Peyer's patch (tissue), 4 donors: ENCODE measurements at regions not wholly inside any gene's neighbourhood (a gene's known extent, or its start where the extent isn't known, plus 50 kb on each side); places are given as distances from the start of the nearest gene placed in this dataset.

ENCODE experiments used
- POLR2A ChIP-seq, 2 donors: fragments of 450-650 bp; IDR thresholded peaks; one replicate each; pipeline ENCODE4 v1.5.1; 2017; ENCODE audit warnings: antibody characterized with exemption in 2 of 2, mild to moderate bottlenecking in 2 of 2, moderate library complexity in 2 of 2
- TF ChIP-seq, protein P1 (sequence below), 6 experiments: fragments of 450-650 bp in 4 of 6; fragments of 200-600 bp in 2 of 6; sonication (generic) in 1 of 6; IDR thresholded peaks; one replicate each; pipeline ENCODE4 v1.5.1; 2017 to 2019; ENCODE audit warnings: antibody characterized with exemption in 6 of 6, mild to moderate bottlenecking in 3 of 6, moderate library complexity in 1 of 6

GRCh38 chr6:2464641-2465040 is 219.2 kb upstream of the GMDS start:
- TF ChIP-seq, protein P1, sequence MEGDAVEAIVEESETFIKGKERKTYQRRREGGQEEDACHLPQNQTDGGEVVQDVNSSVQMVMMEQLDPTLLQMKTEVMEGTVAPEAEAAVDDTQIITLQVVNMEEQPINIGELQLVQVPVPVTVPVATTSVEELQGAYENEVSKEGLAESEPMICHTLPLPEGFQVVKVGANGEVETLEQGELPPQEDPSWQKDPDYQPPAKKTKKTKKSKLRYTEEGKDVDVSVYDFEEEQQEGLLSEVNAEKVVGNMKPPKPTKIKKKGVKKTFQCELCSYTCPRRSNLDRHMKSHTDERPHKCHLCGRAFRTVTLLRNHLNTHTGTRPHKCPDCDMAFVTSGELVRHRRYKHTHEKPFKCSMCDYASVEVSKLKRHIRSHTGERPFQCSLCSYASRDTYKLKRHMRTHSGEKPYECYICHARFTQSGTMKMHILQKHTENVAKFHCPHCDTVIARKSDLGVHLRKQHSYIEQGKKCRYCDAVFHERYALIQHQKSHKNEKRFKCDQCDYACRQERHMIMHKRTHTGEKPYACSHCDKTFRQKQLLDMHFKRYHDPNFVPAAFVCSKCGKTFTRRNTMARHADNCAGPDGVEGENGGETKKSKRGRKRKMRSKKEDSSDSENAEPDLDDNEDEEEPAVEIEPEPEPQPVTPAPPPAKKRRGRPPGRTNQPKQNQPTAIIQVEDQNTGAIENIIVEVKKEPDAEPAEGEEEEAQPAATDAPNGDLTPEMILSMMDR (IDR thresholded peaks at IDR 0.05), result no peak
- TF ChIP-seq POLR2A (IDR thresholded peaks at IDR 0.05), result no peak
